HEK293 (cell line): ENCODE measurements at regions not wholly inside any gene's neighbourhood (a gene's known extent, or its start where the extent isn't known, plus 50 kb on each side); places are given as distances from the start of the nearest gene placed in this dataset.

Experiments used
- CTCF ChIA-PET: fragments of 350-600 bp; formaldehyde crosslinking; extraction: SDS; loops from one replicate; lab custom pipeline; 2021; ENCODE audit warnings: antibody characterized with exemption; lab: Yijun Ruan, JAX
- POLR2A ChIA-PET: fragments of 300-600 bp; formaldehyde crosslinking; extraction: SDS; loops from one replicate; lab custom pipeline; 2020; ENCODE audit warnings: antibody characterized with exemption, inconsistent platforms; lab: Yijun Ruan, JAX
- H3K27ac ChIP-seq: fragments of 200-500 bp; sonication (Bioruptor generic); 2 replicates; pipeline ENCODE4 v1.5.1; 2014; ENCODE audit warnings: low read depth, low read length, control low read depth, inconsistent platforms; ENCODE audit errors: extremely low read depth
- H3K36me3 ChIP-seq, 2 experiments: fragments of 200-500 bp in 1 of 2; sonication (Bioruptor generic) in 1 of 2; 1 replicate in 1 of 2; 2 replicates in 1 of 2; pipeline ENCODE4 v1.5.1; 2014 to 2017; ENCODE audit warnings: inconsistent platforms in 2 of 2, low read length in 2 of 2; ENCODE audit not compliant: control insufficient read depth in 2 of 2, insufficient read depth in 1 of 2
- H3K4me1 ChIP-seq: fragments of 200-500 bp; sonication (Bioruptor generic); 2 replicates; pipeline ENCODE4 v1.5.1; 2014; ENCODE audit warnings: mild to moderate bottlenecking, low read length, inconsistent platforms; ENCODE audit not compliant: control insufficient read depth, insufficient read depth
- H3K4me3 ChIP-seq: 2 replicates; pipeline ENCODE4 v1.5.1; 2011; ENCODE audit warnings: low read depth, mild to moderate bottlenecking, control low read depth, low read length, moderate library complexity
- H3K9me3 ChIP-seq: fragments of 200-500 bp; sonication (Bioruptor generic); 2 replicates; pipeline ENCODE4 v1.5.1; 2014; ENCODE audit warnings: low read depth, low read length, inconsistent platforms; ENCODE audit not compliant: control insufficient read depth, insufficient read depth
- KLF10 ChIP-seq: fragments of 450-650 bp; IDR thresholded peaks from 2 replicates; pipeline ENCODE4 v1.5.1; 2018; ENCODE audit warnings: missing biosample characterization, mild to moderate bottlenecking, missing genetic modification characterization
- PBX3 ChIP-seq: sonication (generic); formaldehyde crosslinking; IDR thresholded peaks from 2 replicates; pipeline ENCODE4 v1.8.1; 2022; ENCODE audit warnings: mild to moderate bottlenecking, moderate library complexity, missing genetic modification reagents
- SCRT1 ChIP-seq: fragments of 450-650 bp; formaldehyde crosslinking; IDR thresholded peaks from 2 replicates; pipeline ENCODE4 v1.5.1; 2016; ENCODE audit warnings: missing biosample characterization, missing genetic modification characterization, borderline replicate concordance
- SP3 ChIP-seq: fragments of 450-650 bp; formaldehyde crosslinking; IDR thresholded peaks from 2 replicates; pipeline ENCODE4 v1.5.1; 2016; ENCODE audit warnings: missing biosample characterization, missing genetic modification characterization
- ZBTB1 ChIP-seq: fragments of 450-650 bp; formaldehyde crosslinking; IDR thresholded peaks from 2 replicates; pipeline ENCODE4 v1.5.1; 2016; ENCODE audit warnings: missing biosample characterization, missing genetic modification characterization
- ZBTB17 ChIP-seq: fragments of 450-650 bp; formaldehyde crosslinking; IDR thresholded peaks from 2 replicates; pipeline ENCODE4 v1.5.1; 2016; ENCODE audit warnings: missing biosample characterization, missing genetic modification characterization
- ZFHX2 ChIP-seq: fragments of 450-650 bp; formaldehyde crosslinking; conservative IDR thresholded peaks from 2 replicates; pipeline ENCODE4 v1.5.1; 2016; ENCODE audit warnings: missing biosample characterization, missing genetic modification characterization
- ZNF114 ChIP-seq: fragments of 450-650 bp; formaldehyde crosslinking; IDR thresholded peaks from 2 replicates; pipeline ENCODE4 v1.5.0; 2017; ENCODE audit warnings: missing biosample characterization, missing genetic modification characterization
- ZNF121 ChIP-seq: fragments of 450-650 bp; formaldehyde crosslinking; IDR thresholded peaks from 2 replicates; pipeline ENCODE4 v1.5.1; 2016; ENCODE audit warnings: missing biosample characterization, missing genetic modification characterization
- ZNF146 ChIP-seq: fragments of 450-650 bp; formaldehyde crosslinking; IDR thresholded peaks from 2 replicates; pipeline ENCODE4 v1.5.1; 2016; ENCODE audit warnings: missing biosample characterization, missing genetic modification characterization
- ZNF266 ChIP-seq: fragments of 450-650 bp; formaldehyde crosslinking; IDR thresholded peaks from 2 replicates; pipeline ENCODE4 v1.5.1; 2016; ENCODE audit warnings: missing biosample characterization, missing genetic modification characterization, low read depth
- ZNF394 ChIP-seq: fragments of 450-650 bp; formaldehyde crosslinking; IDR thresholded peaks from 2 replicates; pipeline ENCODE4 v1.5.1; 2016; ENCODE audit warnings: missing biosample characterization, missing genetic modification characterization, mild to moderate bottlenecking, moderate library complexity, borderline replicate concordance
- ZNF416 ChIP-seq: fragments of 450-650 bp; formaldehyde crosslinking; IDR thresholded peaks from 2 replicates; pipeline ENCODE4 v1.5.1; 2016; ENCODE audit warnings: missing biosample characterization, missing genetic modification characterization
- ZNF433 ChIP-seq: fragments of 450-650 bp; formaldehyde crosslinking; IDR thresholded peaks from 2 replicates; pipeline ENCODE4 v1.5.1; 2016; ENCODE audit warnings: missing biosample characterization, missing genetic modification characterization, low read depth
- ZNF529 ChIP-seq: fragments of 450-650 bp; formaldehyde crosslinking; IDR thresholded peaks from 2 replicates; pipeline ENCODE4 v1.5.1; 2017; ENCODE audit warnings: missing genetic modification characterization, missing biosample characterization; ENCODE audit not compliant: insufficient replicate concordance
- ZNF558 ChIP-seq: fragments of 450-650 bp; formaldehyde crosslinking; IDR thresholded peaks from 2 replicates; pipeline ENCODE4 v1.5.1; 2016; ENCODE audit warnings: missing biosample characterization, missing genetic modification characterization
- ZNF596 ChIP-seq: fragments of 450-650 bp; IDR thresholded peaks from 2 replicates; pipeline ENCODE4 v1.5.0; 2018; ENCODE audit warnings: missing biosample characterization, mild to moderate bottlenecking, missing genetic modification characterization, moderate library complexity
- ZNF658 ChIP-seq: fragments of 450-650 bp; formaldehyde crosslinking; IDR thresholded peaks from 2 replicates; pipeline ENCODE4; 2016; ENCODE audit warnings: missing biosample characterization, missing genetic modification characterization
- ZNF660 ChIP-seq: fragments of 450-650 bp; IDR thresholded peaks from 2 replicates; pipeline ENCODE4 v1.5.1; 2018; ENCODE audit warnings: missing biosample characterization, mild to moderate bottlenecking, missing genetic modification characterization
- ZNF768 ChIP-seq: fragments of 450-650 bp; formaldehyde crosslinking; IDR thresholded peaks from 2 replicates; pipeline ENCODE4 v1.5.1; 2018; ENCODE audit warnings: missing biosample characterization, mild to moderate bottlenecking, missing genetic modification characterization
- ZNF776 ChIP-seq: fragments of 450-650 bp; formaldehyde crosslinking; IDR thresholded peaks from 2 replicates; pipeline ENCODE4 v1.5.0; 2017; ENCODE audit warnings: missing biosample characterization, missing genetic modification characterization, borderline replicate concordance
- ZNF791 ChIP-seq: fragments of 450-650 bp; formaldehyde crosslinking; IDR thresholded peaks from 2 replicates; pipeline ENCODE4 v1.5.1; 2016; ENCODE audit warnings: missing biosample characterization, missing genetic modification characterization
- ZSCAN23 ChIP-seq: fragments of 450-650 bp; formaldehyde crosslinking; IDR thresholded peaks from 2 replicates; pipeline ENCODE4 v1.5.1; 2016; ENCODE audit warnings: missing biosample characterization, missing genetic modification characterization
- TF ChIP-seq, protein P1 (sequence below): IDR thresholded peaks from 2 replicates; pipeline ENCODE4 v1.6.1; 2011; ENCODE audit warnings: mild to moderate bottlenecking, low read depth, low read length, borderline replicate concordance
- TF ChIP-seq, protein P2 (sequence below): fragments of 450-650 bp; formaldehyde crosslinking; IDR thresholded peaks from 2 replicates; pipeline ENCODE4 v1.5.1; 2017; ENCODE audit warnings: missing biosample characterization, missing genetic modification characterization
- TF ChIP-seq, protein P3 (sequence below): fragments of 450-650 bp; formaldehyde crosslinking; conservative IDR thresholded peaks from 2 replicates; pipeline ENCODE4 v1.5.1; 2016; ENCODE audit warnings: low read depth, missing biosample characterization, missing genetic modification characterization

DNA sequence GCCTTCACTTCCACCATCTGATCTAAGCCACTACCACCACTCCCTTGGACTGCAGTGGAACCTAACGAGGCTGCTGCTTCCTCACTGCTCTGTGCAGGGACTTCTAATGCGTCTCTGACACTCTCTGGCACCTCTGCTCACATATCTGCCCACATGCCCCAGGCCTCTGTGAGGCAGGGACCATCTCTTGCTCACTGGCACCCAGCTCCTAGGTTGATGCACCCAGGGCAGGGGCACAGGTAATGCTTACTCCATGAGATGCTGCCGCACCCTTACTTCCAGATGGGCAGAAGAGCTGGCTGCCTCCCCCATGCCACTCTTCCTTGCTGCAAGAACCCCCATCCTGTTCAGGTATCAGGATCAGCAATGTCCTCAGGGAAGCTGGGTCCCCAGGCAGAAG is 294.0 kb upstream of the HS6ST1 start:
- Histone ChIP-seq H3K9me3 (no peaks in the 10 kb centered on the region), H3K27ac (no peak overlapping the region), H3K36me3 (no peaks in the 10 kb centered on the region), H3K4me3 (no peak overlapping the region), H3K4me1 (no peaks in the 10 kb centered on the region)
- no peak for TF ChIP-seq ZNF768
- no peak for TF ChIP-seq ZNF146 (tag by site-specific recombination)
- TF ChIP-seq ZNF266 (tag by site-specific recombination), result no peak
- TF ChIP-seq ZNF658 (tag by site-specific recombination), result no peak
- TF ChIP-seq ZNF121, result no peak
- no peak for TF ChIP-seq ZNF433
- no peak for TF ChIP-seq ZSCAN23 (tag by site-specific recombination)
- no peak for TF ChIP-seq ZNF529 (tag by site-specific recombination)
- TF ChIP-seq ZNF114 (tag by site-specific recombination), result no peak
- TF ChIP-seq ZBTB1 (tag by site-specific recombination), result no peak
- ChIA-PET POLR2A (no interaction called here), CTCF (interaction anchor here (0.5 kb wide), 2 partner anchors 17 to 784 kb away, joined by 3 read pairs; no protein-coding TSS in a partner anchor)

DNA sequence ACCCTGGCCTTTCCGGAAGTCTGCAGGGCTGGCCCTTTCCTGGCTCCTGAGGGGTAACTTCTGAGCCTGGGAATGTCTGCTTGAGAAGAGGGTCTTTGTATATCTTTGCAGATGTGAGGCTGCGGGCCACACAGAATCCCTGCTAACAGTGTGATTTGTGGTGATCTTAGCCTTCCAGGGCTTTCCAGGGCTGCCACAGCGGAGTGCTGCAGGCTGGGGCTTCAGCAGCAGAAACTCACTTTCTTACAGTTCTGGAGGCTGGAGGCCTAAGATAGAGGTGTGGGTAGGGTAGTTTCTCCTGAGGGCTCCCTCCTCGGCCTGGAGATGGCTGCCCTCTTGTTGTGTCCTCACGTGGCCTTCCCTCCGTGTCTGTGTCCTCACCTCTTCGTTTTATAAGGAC is 294.7 kb upstream of the HS6ST1 start:
- Histone ChIP-seq H3K9me3 (no peaks in the 10 kb centered on the region), H3K4me3 (no peak overlapping the region), H3K27ac (no peak overlapping the region), H3K36me3 (no peaks in the 10 kb centered on the region), H3K4me1 (no peaks in the 10 kb centered on the region)
- POLR2A ChIA-PET, result no interaction called here
- CTCF ChIA-PET, result no interaction called here
- TF ChIP-seq ZNF558 (tag by site-specific recombination), result no peak
- TF ChIP-seq ZNF791 (tag by site-specific recombination), result no peak
- TF ChIP-seq SP3 (tag by site-specific recombination), result no peak
- no peak for TF ChIP-seq ZNF596 (tag by site-specific recombination)

- CTCF ChIA-PET, result no interaction called here
- POLR2A ChIA-PET, result no interaction called here
- TF ChIP-seq ZNF394 (no peak), ZFHX2 (tag by site-specific recombination) (no peak), ZNF416 (tag by site-specific recombination) (no peak), ZNF660 (no peak), PBX3 (CRISPR knock-in tag) (no peak), KLF10 (tag by site-specific recombination) (no peak), SCRT1 (tag by site-specific recombination) (no peak), ZNF433 (no peak), ZBTB17 (no peak), ZNF776 (no peak), ZNF558 (tag by site-specific recombination) (no peak)
- TF ChIP-seq, protein P1, sequence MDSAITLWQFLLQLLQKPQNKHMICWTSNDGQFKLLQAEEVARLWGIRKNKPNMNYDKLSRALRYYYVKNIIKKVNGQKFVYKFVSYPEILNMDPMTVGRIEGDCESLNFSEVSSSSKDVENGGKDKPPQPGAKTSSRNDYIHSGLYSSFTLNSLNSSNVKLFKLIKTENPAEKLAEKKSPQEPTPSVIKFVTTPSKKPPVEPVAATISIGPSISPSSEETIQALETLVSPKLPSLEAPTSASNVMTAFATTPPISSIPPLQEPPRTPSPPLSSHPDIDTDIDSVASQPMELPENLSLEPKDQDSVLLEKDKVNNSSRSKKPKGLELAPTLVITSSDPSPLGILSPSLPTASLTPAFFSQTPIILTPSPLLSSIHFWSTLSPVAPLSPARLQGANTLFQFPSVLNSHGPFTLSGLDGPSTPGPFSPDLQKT, result no peak
- TF ChIP-seq, protein P2, sequence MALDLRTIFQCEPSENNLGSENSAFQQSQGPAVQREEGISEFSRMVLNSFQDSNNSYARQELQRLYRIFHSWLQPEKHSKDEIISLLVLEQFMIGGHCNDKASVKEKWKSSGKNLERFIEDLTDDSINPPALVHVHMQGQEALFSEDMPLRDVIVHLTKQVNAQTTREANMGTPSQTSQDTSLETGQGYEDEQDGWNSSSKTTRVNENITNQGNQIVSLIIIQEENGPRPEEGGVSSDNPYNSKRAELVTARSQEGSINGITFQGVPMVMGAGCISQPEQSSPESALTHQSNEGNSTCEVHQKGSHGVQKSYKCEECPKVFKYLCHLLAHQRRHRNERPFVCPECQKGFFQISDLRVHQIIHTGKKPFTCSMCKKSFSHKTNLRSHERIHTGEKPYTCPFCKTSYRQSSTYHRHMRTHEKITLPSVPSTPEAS (tag by site-specific recombination), result no peak
- TF ChIP-seq, protein P3, sequence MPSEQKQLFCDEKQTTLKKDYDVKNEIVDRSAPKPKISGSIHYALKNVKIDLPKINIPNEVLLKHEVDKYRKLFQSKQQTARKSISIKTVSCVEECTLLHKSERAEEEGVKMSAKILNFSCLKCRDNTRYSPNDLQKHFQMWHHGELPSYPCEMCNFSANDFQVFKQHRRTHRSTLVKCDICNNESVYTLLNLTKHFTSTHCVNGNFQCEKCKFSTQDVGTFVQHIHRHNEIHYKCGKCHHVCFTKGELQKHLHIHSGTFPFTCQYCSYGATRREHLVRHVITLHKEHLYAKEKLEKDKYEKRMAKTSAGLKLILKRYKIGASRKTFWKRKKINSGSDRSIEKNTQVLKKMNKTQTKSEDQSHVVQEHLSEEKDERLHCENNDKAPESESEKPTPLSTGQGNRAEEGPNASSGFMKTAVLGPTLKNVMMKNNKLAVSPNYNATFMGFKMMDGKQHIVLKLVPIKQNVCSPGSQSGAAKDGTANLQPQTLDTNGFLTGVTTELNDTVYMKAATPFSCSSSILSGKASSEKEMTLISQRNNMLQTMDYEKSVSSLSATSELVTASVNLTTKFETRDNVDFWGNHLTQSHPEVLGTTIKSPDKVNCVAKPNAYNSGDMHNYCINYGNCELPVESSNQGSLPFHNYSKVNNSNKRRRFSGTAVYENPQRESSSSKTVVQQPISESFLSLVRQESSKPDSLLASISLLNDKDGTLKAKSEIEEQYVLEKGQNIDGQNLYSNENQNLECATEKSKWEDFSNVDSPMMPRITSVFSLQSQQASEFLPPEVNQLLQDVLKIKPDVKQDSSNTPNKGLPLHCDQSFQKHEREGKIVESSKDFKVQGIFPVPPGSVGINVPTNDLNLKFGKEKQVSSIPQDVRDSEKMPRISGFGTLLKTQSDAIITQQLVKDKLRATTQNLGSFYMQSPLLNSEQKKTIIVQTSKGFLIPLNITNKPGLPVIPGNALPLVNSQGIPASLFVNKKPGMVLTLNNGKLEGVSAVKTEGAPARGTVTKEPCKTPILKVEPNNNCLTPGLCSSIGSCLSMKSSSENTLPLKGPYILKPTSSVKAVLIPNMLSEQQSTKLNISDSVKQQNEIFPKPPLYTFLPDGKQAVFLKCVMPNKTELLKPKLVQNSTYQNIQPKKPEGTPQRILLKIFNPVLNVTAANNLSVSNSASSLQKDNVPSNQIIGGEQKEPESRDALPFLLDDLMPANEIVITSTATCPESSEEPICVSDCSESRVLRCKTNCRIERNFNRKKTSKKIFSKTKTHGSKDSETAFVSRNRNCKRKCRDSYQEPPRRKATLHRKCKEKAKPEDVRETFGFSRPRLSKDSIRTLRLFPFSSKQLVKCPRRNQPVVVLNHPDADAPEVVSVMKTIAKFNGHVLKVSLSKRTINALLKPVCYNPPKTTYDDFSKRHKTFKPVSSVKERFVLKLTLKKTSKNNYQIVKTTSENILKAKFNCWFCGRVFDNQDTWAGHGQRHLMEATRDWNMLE (tag by site-specific recombination), result no peak
Measured at GRCh38 chr2:128613876-128614275, 295.2 kb upstream of the HS6ST1 start.

More at GRCh38 chr2:128613876-128614275, 295.2 kb upstream of the HS6ST1 start:
- no peak overlapping the region for H3K4me3 ChIP-seq
- H3K36me3 ChIP-seq, result no peaks in the 10 kb centered on the region
- no peaks in the 10 kb centered on the region for H3K9me3 ChIP-seq
- H3K4me1 ChIP-seq, result no peaks in the 10 kb centered on the region
- no peak overlapping the region for H3K27ac ChIP-seq
